SU-DHL-6 (cell line): ENCODE measurements at regions not wholly inside any gene's neighbourhood (a gene's known extent, or its start where the extent isn't known, plus 50 kb on each side); places are given as distances from the start of the nearest gene placed in this dataset.

Experiments
- EZH2phosphoT487 ChIP-seq: fragments of 200-600 bp; sonication (generic), shearing (Covaris generic); conservative IDR thresholded peaks from 2 replicates; pipeline ENCODE4 v1.6.1; 2018; ENCODE audit warnings: mild to moderate bottlenecking, antibody characterized with exemption, low read length, moderate library complexity, mixed read lengths
- TF ChIP-seq, protein P1 (sequence below): fragments of 200-600 bp; sonication (generic); IDR thresholded peaks from one replicate; pipeline ENCODE4 v1.5.1; 2017; ENCODE audit warnings: antibody characterized with exemption, mild to moderate bottlenecking, low read length, moderate library complexity; ENCODE audit not compliant: insufficient read depth, poor library complexity, severe bottlenecking

DNA sequence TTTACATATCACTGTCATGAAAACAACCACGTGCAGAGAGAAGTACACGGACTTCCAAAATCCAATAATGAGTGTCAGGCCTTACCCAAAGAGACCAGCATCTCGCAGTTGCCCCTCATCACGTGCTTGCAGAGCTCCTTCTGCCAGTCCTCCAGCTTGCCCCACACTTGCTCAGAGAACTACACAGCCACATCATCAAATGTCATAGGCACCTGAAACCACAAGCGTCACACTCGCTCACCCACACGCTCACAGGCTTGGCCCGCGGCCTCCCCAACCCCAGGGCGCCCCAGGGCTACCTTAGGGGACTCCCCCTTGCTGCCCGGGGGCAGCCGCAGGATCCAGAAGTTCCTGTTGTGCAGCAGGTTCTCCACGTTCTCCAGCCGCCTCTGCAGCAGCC lies 123.4 kb upstream of the ZNF746 start:
- TF ChIP-seq, protein P1, sequence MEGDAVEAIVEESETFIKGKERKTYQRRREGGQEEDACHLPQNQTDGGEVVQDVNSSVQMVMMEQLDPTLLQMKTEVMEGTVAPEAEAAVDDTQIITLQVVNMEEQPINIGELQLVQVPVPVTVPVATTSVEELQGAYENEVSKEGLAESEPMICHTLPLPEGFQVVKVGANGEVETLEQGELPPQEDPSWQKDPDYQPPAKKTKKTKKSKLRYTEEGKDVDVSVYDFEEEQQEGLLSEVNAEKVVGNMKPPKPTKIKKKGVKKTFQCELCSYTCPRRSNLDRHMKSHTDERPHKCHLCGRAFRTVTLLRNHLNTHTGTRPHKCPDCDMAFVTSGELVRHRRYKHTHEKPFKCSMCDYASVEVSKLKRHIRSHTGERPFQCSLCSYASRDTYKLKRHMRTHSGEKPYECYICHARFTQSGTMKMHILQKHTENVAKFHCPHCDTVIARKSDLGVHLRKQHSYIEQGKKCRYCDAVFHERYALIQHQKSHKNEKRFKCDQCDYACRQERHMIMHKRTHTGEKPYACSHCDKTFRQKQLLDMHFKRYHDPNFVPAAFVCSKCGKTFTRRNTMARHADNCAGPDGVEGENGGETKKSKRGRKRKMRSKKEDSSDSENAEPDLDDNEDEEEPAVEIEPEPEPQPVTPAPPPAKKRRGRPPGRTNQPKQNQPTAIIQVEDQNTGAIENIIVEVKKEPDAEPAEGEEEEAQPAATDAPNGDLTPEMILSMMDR, result no peak
- no peak for TF ChIP-seq EZH2phosphoT487
